Tibial nerve (tissue), 4 donors: ENCODE measurements at regions not wholly inside any gene's neighbourhood (a gene's known extent, or its start where the extent isn't known, plus 50 kb on each side); places are given as distances from the start of the nearest gene placed in this dataset.

Experiments used
- DNase-seq, 2 donors: peaks; one replicate each; pipeline ENCODE4 v3.0.0-alpha.2; 2019; ENCODE audit warnings: low spot score in 2 of 2
- H3K27ac ChIP-seq, 4 donors: fragments of 200-600 bp; sonication (generic) in 3 of 4; one replicate each; pipeline ENCODE4 v1.5.1; 2017 to 2019; ENCODE audit warnings: mild to moderate bottlenecking in 1 of 4
- H3K27me3 ChIP-seq, 2 donors: fragments of 200-600 bp; sonication (generic) in 1 of 2; one replicate each; pipeline versions ENCODE4 v1.5.1 to v1.6.0; 2017 to 2019
- H3K36me3 ChIP-seq, 3 donors: fragments of 200-600 bp; sonication (generic); one replicate each; pipeline ENCODE4 v1.5.1; 2018 to 2019
- H3K4me1 ChIP-seq, 4 donors: fragments of 200-600 bp; sonication (generic) in 3 of 4; one replicate each; pipeline ENCODE4 v1.5.1; 2017 to 2019
- H3K4me3 ChIP-seq, 4 donors: fragments of 200-600 bp; sonication (generic) in 3 of 4; one replicate each; pipeline ENCODE4 v1.5.1; 2017 to 2019; ENCODE audit warnings: mild to moderate bottlenecking in 1 of 4, moderate library complexity in 1 of 4
- H3K9me3 ChIP-seq, 4 donors: fragments of 200-600 bp; sonication (generic) in 3 of 4; one replicate each; pipeline ENCODE4 v1.5.1; 2017 to 2019
- CTCF ChIP-seq, 5 experiments: fragments of 200-600 bp in 3 of 5; fragments of 450-650 bp in 2 of 5; sonication (generic) in 3 of 5; IDR thresholded peaks; one replicate each; pipeline ENCODE4 v1.5.1; 2016 to 2019; ENCODE audit warnings: antibody characterized with exemption in 5 of 5, mild to moderate bottlenecking in 3 of 5, moderate library complexity in 2 of 5
- EP300 ChIP-seq, 2 donors: sonication (generic); formaldehyde crosslinking; IDR thresholded peaks; one replicate each; pipeline ENCODE4 v1.6.1; 2017; ENCODE audit warnings: antibody characterized with exemption in 2 of 2, mild to moderate bottlenecking in 1 of 2
- POLR2A ChIP-seq, 2 donors: fragments of 450-650 bp; IDR thresholded peaks; one replicate each; pipeline ENCODE4 v1.6.1; 2017; ENCODE audit warnings: antibody characterized with exemption in 2 of 2, mild to moderate bottlenecking in 2 of 2, moderate library complexity in 2 of 2
- WGBS, 2 donors: methylation state at CpG; one replicate each; pipeline ENCODE4 v1.1.5; 2018; 5-methylcytosine and 5-hydroxymethylcytosine counted together

GRCh38 chr2:30355306-30355705 is 91.7 kb upstream of the LCLAT1 start:
- H3K36me3 ChIP-seq = no peaks in the 10 kb centered on the region
- TF ChIP-seq EP300 (IDR thresholded peaks at IDR 0.05) = no peak
- no peak for TF ChIP-seq POLR2A (IDR thresholded peaks at IDR 0.05)
- no peak for TF ChIP-seq CTCF (IDR thresholded peaks at IDR 0.05)
- 96% methylated on average over 3 of the region's 3 CpGs for WGBS, 2 donors
- no peak for DNase-seq
- no peak overlapping the region for H3K27ac ChIP-seq
- H3K4me3 ChIP-seq = no peak overlapping the region
- H3K27me3 ChIP-seq = no peaks in the 10 kb centered on the region
- H3K9me3 ChIP-seq = no peaks in the 10 kb centered on the region
- H3K4me1 ChIP-seq = no peaks in the 10 kb centered on the region

- WGBS, 2 donors = 84 to 86% methylated on average over 6 of the region's 6 CpGs
- no peak for DNase-seq
- Histone ChIP-seq H3K27ac (no peak overlapping the region), H3K36me3 (no peaks in the 10 kb centered on the region), H3K27me3 (no peaks in the 10 kb centered on the region), H3K4me1 (no peaks in the 10 kb centered on the region), H3K4me3 (no peak overlapping the region), H3K9me3 (no peaks in the 10 kb centered on the region)
- TF ChIP-seq POLR2A (IDR thresholded peaks at IDR 0.05) (no peak), EP300 (IDR thresholded peaks at IDR 0.05) (no peak), CTCF (IDR thresholded peaks at IDR 0.05) (no peak)
These were observed 91.0 kb upstream of the LCLAT1 start for GRCh38 chr2:30356071-30356470.

GRCh38 chr2:30356776-30357175 is 90.3 kb upstream of the LCLAT1 start:
- H3K27ac ChIP-seq = no peak overlapping the region
- H3K4me1 ChIP-seq = no peaks in the 10 kb centered on the region
- WGBS, 2 donors = 60 to 69% methylated on average over 6 of the region's 6 CpGs
- H3K36me3 ChIP-seq = no peaks in the 10 kb centered on the region
- no peak overlapping the region for H3K4me3 ChIP-seq
- H3K27me3 ChIP-seq = no peaks in the 10 kb centered on the region
- H3K9me3 ChIP-seq = no peaks in the 10 kb centered on the region
- no peak for DNase-seq
- TF ChIP-seq POLR2A (IDR thresholded peaks at IDR 0.05) = no peak
- TF ChIP-seq CTCF (IDR thresholded peaks at IDR 0.05) = no peak
- no peak for TF ChIP-seq EP300 (IDR thresholded peaks at IDR 0.05)

- Histone ChIP-seq H3K9me3 (no peaks in the 10 kb centered on the region), H3K36me3 (no peaks in the 10 kb centered on the region), H3K27me3 (no peaks in the 10 kb centered on the region), H3K4me3 (no peak overlapping the region), H3K4me1 (peaks cover 0 to 12% (median 0%) of the 10 kb centered on the region in 4 donors), H3K27ac (no peak overlapping the region)
- no peak for DNase-seq
- TF ChIP-seq EP300 (IDR thresholded peaks at IDR 0.05) (no peak), POLR2A (IDR thresholded peaks at IDR 0.05) (no peak), CTCF (IDR thresholded peaks at IDR 0.05) (no peak)
- 82 to 85% methylated on average over 5 of the region's 5 CpGs for WGBS, 2 donors
These were observed 88.7 kb upstream of the LCLAT1 start for GRCh38 chr2:30358351-30358750.

GRCh38 chr2:30358842-30359241 is 88.2 kb upstream of the LCLAT1 start:
- Histone ChIP-seq H3K27me3 (no peaks in the 10 kb centered on the region), H3K36me3 (no peaks in the 10 kb centered on the region), H3K4me1 (peaks cover 0 to 12% (median 0%) of the 10 kb centered on the region in 4 donors), H3K4me3 (no peak overlapping the region), H3K27ac (no peak overlapping the region), H3K9me3 (no peaks in the 10 kb centered on the region)
- 87 to 89% methylated on average over 6 of the region's 6 CpGs for WGBS, 2 donors
- TF ChIP-seq EP300 (IDR thresholded peaks at IDR 0.05) = no peak
- no peak for TF ChIP-seq POLR2A (IDR thresholded peaks at IDR 0.05)
- no peak for TF ChIP-seq CTCF (IDR thresholded peaks at IDR 0.05)
- no peak for DNase-seq
